ENCODE measurements at regions not wholly inside any gene's neighbourhood (a gene's known extent, or its start where the extent isn't known, plus 50 kb on each side); places are given as distances from the start of the nearest gene placed in this dataset.

DNA sequence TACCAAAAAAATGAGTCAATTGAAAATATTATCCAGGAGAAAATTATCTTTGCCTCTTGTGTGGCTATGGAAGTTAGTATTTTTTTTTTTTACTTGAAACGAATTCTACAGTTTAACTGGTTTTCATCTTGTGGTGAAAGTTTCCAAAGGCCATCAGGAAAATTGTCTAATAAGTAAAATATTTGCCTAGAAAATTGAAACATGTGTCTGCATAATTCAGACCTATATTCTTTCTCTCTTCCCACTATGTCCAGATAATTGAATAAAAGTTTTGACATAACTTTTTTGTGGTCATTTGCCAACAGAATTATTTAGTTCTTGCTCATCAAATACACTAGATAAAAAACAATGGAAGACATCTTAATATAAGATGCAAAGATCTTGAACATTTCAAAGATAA, 321.5 kb upstream of the RPS23 start:
- DNase-seq (ENCODE audit: extremely low read depth in 1 of 4, low spot score in 3 of 4): no peak
- no peak for TF ChIP-seq PTRF (tag; IDR thresholded peaks at IDR 0.05)
- no peak for TF ChIP-seq PRMT5 (CRISPR knock-in tag; IDR thresholded peaks at IDR 0.05)
- no peak for TF ChIP-seq TARDBP (IDR thresholded peaks at IDR 0.05)
- no peak for TF ChIP-seq POLR2G (IDR thresholded peaks at IDR 0.05; ENCODE audit: low read depth, low read length)
- TF ChIP-seq ZNF445 (CRISPR knock-in tag; IDR thresholded peaks at IDR 0.05; ENCODE audit: low read depth): no peak
- no peak for TF ChIP-seq EP300 (IDR thresholded peaks at IDR 0.05; ENCODE audit: low read length)
- no peak for TF ChIP-seq RCOR1 (IDR thresholded peaks at IDR 0.05; ENCODE audit: borderline replicate concordance in 1 of 2, low read depth in 2 of 2, low read length in 2 of 2)
- TF ChIP-seq PML (IDR thresholded peaks at IDR 0.05; ENCODE audit: low read length): no peak
- TF ChIP-seq, protein P1, sequence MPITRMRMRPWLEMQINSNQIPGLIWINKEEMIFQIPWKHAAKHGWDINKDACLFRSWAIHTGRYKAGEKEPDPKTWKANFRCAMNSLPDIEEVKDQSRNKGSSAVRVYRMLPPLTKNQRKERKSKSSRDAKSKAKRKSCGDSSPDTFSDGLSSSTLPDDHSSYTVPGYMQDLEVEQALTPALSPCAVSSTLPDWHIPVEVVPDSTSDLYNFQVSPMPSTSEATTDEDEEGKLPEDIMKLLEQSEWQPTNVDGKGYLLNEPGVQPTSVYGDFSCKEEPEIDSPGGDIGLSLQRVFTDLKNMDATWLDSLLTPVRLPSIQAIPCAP (CRISPR knock-in tag; IDR thresholded peaks at IDR 0.05; ENCODE audit: borderline replicate concordance): no peak
- TF ChIP-seq MTA3 (IDR thresholded peaks at IDR 0.05; ENCODE audit: borderline replicate concordance): no peak
- no peak for TF ChIP-seq JUNB (CRISPR knock-in tag; conservative IDR thresholded peaks at IDR 0.05)
- TF ChIP-seq CBFB (CRISPR knock-in tag; IDR thresholded peaks at IDR 0.05): no peak
- no peak for TF ChIP-seq ZNF41 (CRISPR knock-in tag; conservative IDR thresholded peaks at IDR 0.05)
- TF ChIP-seq DIDO1 (tag; IDR thresholded peaks at IDR 0.05; ENCODE audit: low read depth): no peak
- TF ChIP-seq CHCHD3 (CRISPR knock-in tag; IDR thresholded peaks at IDR 0.05): no peak
- TF ChIP-seq FOXA3 (CRISPR knock-in tag; conservative IDR thresholded peaks at IDR 0.05 in 1 of 2, IDR thresholded peaks at IDR 0.05 in 1 of 2): no peak
- no peak for TF ChIP-seq CC2D1A (IDR thresholded peaks at IDR 0.05)
- H3K79me2 ChIP-seq (ENCODE audit: control insufficient read depth, insufficient read depth, low read length): no peaks in the 10 kb centered on the region
- no peak overlapping the region for H3K9ac ChIP-seq (ENCODE audit: insufficient read depth in 1 of 2, low read depth in 2 of 2, low read length in 2 of 2)
- BruUV-seq (replicated peaks): no TSS peak
- no peak overlapping the region for H3K4me3 ChIP-seq
- no peaks in the 10 kb centered on the region for H3K36me3 ChIP-seq (ENCODE audit: control insufficient read depth, insufficient read depth, low read length)
- no peak for FAIRE-seq
- WGBS (ENCODE audit: insufficient coverage, low coverage, missing lambda C conversion rate): 0% methylated on average over 1 of the region's 1 CpG
- H3K9me3 ChIP-seq (replicated peaks; ENCODE audit: control insufficient read depth, insufficient read depth, low read depth, low read length): no peaks in the 10 kb centered on the region
- in situ Hi-C loops (cut with MboI): no loop called here
- H2AFZ ChIP-seq (ENCODE audit: low read depth, low read length): no peak overlapping the region
- H3K4me2 ChIP-seq (ENCODE audit: insufficient read depth, low read length): no peak overlapping the region
- no peak overlapping the region for H3K27ac ChIP-seq (ENCODE audit: extremely low read depth, low read depth, low read length)
- no peaks in the 10 kb centered on the region for H3K9me1 ChIP-seq (ENCODE audit: control insufficient read depth, insufficient read depth, low read length)
- H4K20me1 ChIP-seq (replicated peaks; ENCODE audit: control insufficient read depth, insufficient read depth, low read length): no peaks in the 10 kb centered on the region
- no peaks in the 10 kb centered on the region for H3K27me3 ChIP-seq (ENCODE audit: control insufficient read depth in 2 of 2, insufficient read depth in 2 of 2, low read length in 2 of 2)
- POLR2A ChIA-PET: no interaction called here
- CTCF ChIA-PET (ENCODE audit: low intra/inter-chr PET ratio): no interaction called here
- intact Hi-C loops (cut with micrococcal nuclease): no loop called here
- no peak for ATAC-seq
- no peaks in the 10 kb centered on the region; a peak in 1 of 5 replicates for H3K4me1 ChIP-seq (replicated peaks in 1 of 2; ENCODE audit: control insufficient read depth in 2 of 2, insufficient read depth in 2 of 2, low read length in 2 of 2)
